HG02938 (cell line): ENCODE measurements at regions not wholly inside any gene's neighbourhood (a gene's known extent, or its start where the extent isn't known, plus 50 kb on each side); places are given as distances from the start of the nearest gene placed in this dataset.
"Not testable (repeated sequence)": the region's sequence is repeated elsewhere in the genome, so short reads cannot be mapped to it uniquely, and the experiment has no call there.

ENCODE experiments used
- ATAC-seq: cut with Tn5 transposase; IDR thresholded peaks from one replicate; pipeline ENCODE4 v1.9.1; 2021; ENCODE audit warnings: mild to moderate bottlenecking, moderate library complexity; ENCODE audit not compliant: unreplicated experiment

DNA sequence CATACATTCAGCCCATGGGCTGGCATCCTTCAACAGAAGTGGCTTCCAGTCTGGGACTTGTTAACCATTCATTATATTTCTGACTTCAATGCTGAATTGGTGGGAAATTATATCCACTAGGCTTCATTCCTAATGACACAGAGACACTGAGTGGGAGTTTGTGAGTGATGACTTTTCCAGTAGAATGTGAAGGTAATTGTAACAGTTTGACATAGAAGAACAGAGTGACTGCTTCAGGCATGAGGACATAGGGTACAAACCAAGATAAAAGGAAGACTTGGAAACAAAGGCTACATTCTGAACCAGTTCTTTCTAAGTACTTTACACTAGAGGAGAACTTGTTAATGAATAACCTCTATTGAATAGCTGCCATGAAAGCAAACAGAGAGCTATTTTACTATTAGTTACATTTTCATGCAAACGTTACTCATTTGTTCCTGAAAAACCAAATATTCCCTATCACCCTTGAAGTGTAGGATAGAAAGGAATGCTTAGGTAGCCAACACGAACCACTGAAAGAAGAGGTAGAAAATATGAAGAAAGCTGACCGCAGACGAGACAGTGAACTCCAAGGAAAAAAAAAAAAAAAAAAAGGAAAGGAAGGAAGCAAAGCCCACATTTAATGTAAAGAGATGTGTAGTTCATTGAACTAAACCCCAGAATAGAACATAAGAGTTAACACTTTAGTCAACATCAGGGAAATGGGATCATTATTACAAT lies 237.0 kb upstream of the SEMA3C start:
- no peak for ATAC-seq

DNA sequence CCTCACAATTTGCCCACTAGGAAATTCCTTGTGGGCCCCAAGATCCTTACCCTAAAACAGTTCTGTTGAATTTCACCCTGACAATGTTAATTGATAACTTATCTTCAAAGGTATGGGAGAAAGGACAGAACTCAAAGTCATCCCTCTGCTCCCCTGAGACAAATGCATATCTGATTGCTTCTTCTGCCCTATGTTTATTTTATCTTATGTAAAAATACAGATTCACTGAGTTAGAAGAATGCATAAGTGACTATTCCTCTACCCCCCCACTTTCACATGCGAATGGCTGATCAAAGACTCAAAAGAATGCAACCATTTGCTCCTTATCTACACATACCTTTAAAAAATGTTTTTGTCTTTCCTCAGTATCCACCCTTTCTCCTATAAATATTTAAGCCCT lies 235.7 kb upstream of the SEMA3C start:
- no peak for ATAC-seq

DNA sequence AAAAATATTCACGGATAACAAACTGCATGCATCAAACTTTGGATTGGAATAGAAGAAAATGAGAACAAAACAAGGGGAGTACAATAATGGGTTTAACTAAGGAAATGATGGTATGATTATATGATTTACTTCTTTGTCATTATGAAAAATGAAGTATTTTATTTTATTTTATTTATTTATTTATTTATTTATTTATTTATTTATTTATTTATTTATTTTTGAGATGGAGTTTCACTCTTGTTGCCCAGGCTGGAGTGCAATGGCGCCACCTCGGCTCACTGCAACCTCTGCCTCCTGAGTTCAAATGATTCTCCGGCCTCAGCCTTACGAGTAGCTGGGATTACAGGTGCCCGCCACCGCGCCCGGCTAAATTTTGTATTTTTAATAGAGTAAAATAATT lies 234.1 kb upstream of the SEMA3C start:
- ATAC-seq: not testable (repeated sequence)

- no peak for ATAC-seq
Measured at GRCh38 chr7:81150951-81151361, 232.1 kb upstream of the SEMA3C start.

- ATAC-seq: no peak
Measured at GRCh38 chr7:81143856-81144255, 225.0 kb upstream of the SEMA3C start.

- ATAC-seq: not testable (repeated sequence)
Measured at GRCh38 chr7:81141257-81142205, 222.7 kb upstream of the SEMA3C start.

- no peak for ATAC-seq
Measured at GRCh38 chr7:81140775-81141174, 221.9 kb upstream of the SEMA3C start.

DNA sequence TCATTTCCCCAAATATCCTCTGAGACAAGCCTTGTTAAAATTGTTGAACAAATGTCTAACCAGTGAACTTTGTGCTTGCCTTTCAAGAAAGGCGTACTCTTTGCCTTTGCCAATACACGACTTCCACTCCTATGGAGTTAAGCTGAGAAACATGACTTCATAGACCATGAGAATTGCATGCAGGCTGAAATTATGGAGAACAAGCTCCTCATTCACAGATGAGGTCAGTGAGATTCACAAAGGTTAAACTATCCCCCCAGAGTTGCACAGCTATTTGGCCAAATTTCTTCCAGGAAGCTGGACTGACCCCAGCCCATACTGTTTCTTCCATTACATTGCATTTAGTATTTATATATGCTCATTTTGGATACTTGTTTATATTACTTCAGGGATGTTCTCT lies 221.4 kb upstream of the SEMA3C start:
- ATAC-seq: no peak

- no peak for ATAC-seq
Measured at GRCh38 chr7:81138870-81139269, 220.0 kb upstream of the SEMA3C start.

GRCh38 chr7:81135324-81135723 lies 216.5 kb upstream of the SEMA3C start:
- ATAC-seq: no peak

- ATAC-seq: no peak
Measured at GRCh38 chr7:81128011-81128410, 209.2 kb upstream of the SEMA3C start.

DNA sequence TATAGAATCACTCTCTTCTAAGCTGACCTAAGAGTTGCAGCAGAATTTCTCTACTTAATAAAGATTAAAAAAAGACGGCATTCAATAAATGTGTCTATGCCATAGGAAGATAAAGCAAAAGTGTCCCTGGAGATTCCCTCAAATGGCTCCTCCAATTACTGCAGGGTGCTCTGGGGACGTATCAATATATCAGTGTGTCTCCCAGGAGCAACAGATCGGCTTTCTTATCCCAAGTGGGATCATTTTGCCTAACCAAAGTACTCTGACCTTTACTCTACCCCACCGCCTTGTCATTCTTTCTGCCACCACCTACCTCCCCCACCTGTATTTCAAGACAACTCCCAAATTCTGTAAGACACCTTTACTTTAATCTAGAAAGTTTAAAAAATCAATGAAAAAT lies 202.0 kb upstream of the SEMA3C start:
- no peak for ATAC-seq

GRCh38 chr7:81120111-81120510 lies 201.3 kb upstream of the SEMA3C start:
- ATAC-seq: no peak

DNA sequence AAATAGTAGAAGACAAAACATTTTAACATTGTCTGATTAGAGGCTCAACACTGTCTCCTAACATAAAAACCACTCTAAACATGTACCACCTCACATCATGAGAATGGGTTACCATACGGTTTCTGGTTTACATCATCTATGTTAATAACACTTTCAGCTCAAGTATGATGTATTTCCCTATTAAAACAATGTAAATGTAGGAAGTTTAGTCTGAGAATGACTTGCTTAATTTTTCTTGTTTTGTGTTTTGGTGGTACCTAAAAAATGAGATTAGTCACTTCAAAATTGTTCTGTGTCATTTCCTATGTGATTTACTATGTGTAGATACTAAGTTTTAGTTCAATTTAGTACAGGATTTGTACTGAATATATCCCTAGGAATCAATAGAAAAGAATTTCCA lies 195.8 kb upstream of the SEMA3C start:
- no peak for ATAC-seq

GRCh38 chr7:81112731-81113130 lies 193.9 kb upstream of the SEMA3C start:
- ATAC-seq: no peak

- ATAC-seq: no peak
Measured at GRCh38 chr7:81111781-81112540, 193.1 kb upstream of the SEMA3C start.

- ATAC-seq: no peak
Measured at GRCh38 chr7:81111358-81111757, 192.5 kb upstream of the SEMA3C start.

DNA sequence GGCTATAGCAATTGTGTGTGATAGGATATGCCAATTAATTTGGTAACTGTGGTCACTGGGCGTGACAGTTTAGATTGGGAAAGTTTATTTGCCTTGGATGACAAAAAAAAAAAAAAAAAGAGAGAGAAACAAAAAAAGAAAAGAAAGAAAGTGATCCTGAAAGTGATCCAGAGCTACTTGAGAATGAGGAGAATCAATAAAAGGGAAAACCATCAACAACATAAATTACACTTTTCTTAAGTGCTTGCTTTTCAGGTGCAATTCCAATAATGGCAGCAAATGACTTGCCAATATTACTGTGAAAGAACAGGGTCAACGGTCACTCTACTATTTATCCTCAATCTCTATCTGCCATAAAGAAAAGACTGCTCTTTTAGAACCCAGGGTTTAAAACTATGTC lies 191.8 kb upstream of the SEMA3C start:
- no peak for ATAC-seq

DNA sequence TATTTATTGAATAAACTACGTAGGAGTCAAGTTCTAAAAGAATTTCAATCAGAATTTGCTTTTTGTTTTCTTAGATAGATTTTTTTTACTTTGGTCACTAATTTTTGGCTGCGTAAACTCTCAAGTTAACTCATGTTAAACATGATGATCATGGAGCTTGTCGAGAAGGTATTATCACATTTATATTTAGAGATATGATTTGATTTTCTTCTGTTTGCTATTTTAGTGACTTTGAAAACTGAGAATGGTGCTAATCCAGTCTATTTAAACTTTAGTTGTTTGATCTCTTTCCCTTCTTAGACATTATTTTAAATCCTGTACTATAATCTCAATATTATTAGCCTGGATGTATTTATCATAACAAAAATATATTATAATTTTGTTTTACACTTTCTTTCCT lies 179.4 kb upstream of the SEMA3C start:
- ATAC-seq: no peak

DNA sequence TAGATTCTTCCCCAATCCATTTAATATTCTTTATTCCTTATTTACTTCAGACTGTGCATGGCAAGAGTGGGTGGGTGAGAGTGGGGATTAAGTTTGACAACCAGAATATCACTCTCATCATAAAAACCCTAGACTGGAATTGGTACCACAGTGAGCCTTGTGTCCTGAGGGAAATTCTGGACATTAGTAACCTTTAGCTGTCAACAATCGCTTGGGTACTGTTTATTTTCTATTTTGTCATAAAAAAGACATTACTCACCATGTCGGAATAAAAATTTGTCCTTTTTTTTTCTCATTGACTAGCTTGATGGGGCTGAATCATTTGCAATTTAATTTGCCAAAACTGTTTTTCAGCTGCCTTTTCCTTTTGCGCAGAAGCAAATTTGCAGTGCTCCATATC lies 176.1 kb upstream of the SEMA3C start:
- ATAC-seq: no peak

DNA sequence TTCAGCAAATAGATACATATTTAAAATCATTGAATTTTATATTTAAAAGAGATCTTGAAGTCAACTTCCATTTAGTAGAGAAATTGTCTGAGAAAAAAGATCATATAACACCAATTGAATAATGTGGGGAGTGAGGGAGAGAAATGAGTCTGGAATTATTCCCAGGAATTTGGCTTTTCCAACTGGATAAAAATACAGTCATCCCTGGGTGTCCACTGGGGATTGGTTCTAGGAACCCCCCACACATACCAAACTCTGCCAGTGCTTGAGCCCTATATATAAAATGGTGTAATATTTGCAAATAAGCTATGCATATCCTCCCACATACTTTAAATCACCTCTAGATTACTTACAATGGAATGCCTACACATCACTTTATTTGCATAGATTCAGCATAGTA lies 162.8 kb upstream of the SEMA3C start:
- no peak for ATAC-seq
